ENCODE measurements at regions not wholly inside any gene's neighbourhood (a gene's known extent, or its start where the extent isn't known, plus 50 kb on each side); places are given as distances from the start of the nearest gene placed in this dataset.

DNA sequence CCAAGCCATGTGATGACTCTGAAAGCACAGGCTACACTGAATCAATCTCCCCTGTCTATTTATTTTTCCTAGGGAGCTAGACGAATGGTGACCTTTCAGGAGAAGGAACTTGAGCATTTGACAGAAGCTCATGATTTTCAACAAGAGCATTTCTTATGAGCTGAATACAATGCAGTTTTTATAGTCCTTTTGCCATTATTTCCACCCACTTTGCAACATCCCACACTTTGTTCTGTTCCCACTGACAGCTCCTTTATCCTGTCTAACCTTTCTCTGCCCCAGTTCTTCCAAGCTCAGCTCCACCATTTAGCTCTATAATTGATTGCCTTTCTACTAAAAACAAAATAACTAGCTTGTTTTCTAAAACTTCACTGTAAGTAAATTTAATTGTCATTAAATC, 91.9 kb upstream of the PRSS1 start:
- DNase-seq = no peak
- TF ChIP-seq POLR2A (IDR thresholded peaks at IDR 0.05) = no peak
- TF ChIP-seq, protein P1, sequence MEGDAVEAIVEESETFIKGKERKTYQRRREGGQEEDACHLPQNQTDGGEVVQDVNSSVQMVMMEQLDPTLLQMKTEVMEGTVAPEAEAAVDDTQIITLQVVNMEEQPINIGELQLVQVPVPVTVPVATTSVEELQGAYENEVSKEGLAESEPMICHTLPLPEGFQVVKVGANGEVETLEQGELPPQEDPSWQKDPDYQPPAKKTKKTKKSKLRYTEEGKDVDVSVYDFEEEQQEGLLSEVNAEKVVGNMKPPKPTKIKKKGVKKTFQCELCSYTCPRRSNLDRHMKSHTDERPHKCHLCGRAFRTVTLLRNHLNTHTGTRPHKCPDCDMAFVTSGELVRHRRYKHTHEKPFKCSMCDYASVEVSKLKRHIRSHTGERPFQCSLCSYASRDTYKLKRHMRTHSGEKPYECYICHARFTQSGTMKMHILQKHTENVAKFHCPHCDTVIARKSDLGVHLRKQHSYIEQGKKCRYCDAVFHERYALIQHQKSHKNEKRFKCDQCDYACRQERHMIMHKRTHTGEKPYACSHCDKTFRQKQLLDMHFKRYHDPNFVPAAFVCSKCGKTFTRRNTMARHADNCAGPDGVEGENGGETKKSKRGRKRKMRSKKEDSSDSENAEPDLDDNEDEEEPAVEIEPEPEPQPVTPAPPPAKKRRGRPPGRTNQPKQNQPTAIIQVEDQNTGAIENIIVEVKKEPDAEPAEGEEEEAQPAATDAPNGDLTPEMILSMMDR (IDR thresholded peaks at IDR 0.05) = no peak
- H3K4me3 ChIP-seq = no peak overlapping the region
- intact Hi-C loops (cut with DNase I) = no loop called here
- H3K4me1 ChIP-seq (replicated peaks in 1 of 2) = no peaks in the 10 kb centered on the region
- 23 to 41% (median 27%) methylated on average over 1 of the region's 1 CpG for WGBS, 4 donors
- no peaks in the 10 kb centered on the region for H3K36me3 ChIP-seq (replicated peaks in 1 of 2)
- no peaks in the 10 kb centered on the region for H3K9me3 ChIP-seq (replicated peaks in 1 of 3)
- no peaks in the 10 kb centered on the region for H3K27me3 ChIP-seq
- no peak overlapping the region for H3K27ac ChIP-seq

DNA sequence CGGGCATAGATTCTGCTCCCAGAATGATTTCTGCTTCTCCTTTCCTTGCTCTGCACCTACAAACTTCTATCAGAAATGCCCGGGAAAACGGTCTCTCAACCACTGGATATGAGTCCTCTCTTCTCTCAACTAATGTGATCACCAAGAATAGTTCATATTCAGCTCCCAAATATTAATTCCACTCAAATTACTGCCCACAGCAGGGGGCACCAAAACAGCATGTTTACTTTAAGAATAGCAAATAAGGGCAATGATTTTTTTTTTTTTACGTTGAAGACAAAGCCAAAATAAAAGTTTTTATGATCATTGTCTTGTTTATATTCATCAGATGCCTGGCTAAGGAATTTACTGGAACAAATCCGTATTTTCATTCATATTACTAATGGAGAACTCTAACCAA, 94.9 kb upstream of the PRSS1 start:
- Histone ChIP-seq H3K4me3 (no peak overlapping the region), H3K9me3 (replicated peaks in 1 of 3) (no peaks in the 10 kb centered on the region), H3K36me3 (replicated peaks in 1 of 2) (no peaks in the 10 kb centered on the region), H3K27me3 (no peaks in the 10 kb centered on the region), H3K4me1 (replicated peaks in 1 of 2) (no peaks in the 10 kb centered on the region), H3K27ac (no peak overlapping the region)
- TF ChIP-seq, protein P1 (IDR thresholded peaks at IDR 0.05) = no peak
- no peak for TF ChIP-seq POLR2A (IDR thresholded peaks at IDR 0.05)
- WGBS, 4 donors = 71 to 84% (median 76%) methylated on average over 2 to 5 of the region's 5 CpGs
- DNase-seq = no peak
- intact Hi-C loops (cut with DNase I) = no loop called here

DNA sequence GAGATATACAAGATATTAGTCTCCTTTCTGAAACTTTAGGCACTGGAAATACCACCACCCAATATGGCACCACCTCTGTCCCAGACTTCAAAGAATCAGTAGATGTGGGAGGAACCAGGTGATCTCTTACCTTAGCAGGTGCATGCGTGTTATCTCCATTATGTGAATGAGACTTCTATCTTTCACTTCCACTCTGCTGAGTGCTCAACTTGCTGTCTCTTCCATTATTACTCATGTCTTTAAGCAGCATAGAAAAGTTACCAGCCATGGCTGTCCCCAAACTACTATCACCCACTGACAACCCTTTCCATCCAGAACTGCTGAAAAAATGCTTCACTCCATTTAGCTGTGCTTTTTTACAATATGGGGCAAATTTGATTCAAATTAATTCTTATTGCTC, 101.5 kb upstream of the PRSS1 start:
- Histone ChIP-seq H3K9me3 (replicated peaks in 1 of 3) (no peaks in the 10 kb centered on the region), H3K36me3 (replicated peaks in 1 of 2) (no peaks in the 10 kb centered on the region), H3K4me3 (no peak overlapping the region), H3K27me3 (peaks cover 6% of the 10 kb centered on the region), H3K27ac (no peak overlapping the region), H3K4me1 (replicated peaks in 1 of 2) (no peaks in the 10 kb centered on the region)
- no peak for DNase-seq
- 71 to 100% (median 88%) methylated on average over 1 of the region's 1 CpG for WGBS, 4 donors
- intact Hi-C loops (cut with DNase I) = no loop called here
- TF ChIP-seq POLR2A (IDR thresholded peaks at IDR 0.05) = no peak
- TF ChIP-seq, protein P1 (IDR thresholded peaks at IDR 0.05) = no peak

DNA sequence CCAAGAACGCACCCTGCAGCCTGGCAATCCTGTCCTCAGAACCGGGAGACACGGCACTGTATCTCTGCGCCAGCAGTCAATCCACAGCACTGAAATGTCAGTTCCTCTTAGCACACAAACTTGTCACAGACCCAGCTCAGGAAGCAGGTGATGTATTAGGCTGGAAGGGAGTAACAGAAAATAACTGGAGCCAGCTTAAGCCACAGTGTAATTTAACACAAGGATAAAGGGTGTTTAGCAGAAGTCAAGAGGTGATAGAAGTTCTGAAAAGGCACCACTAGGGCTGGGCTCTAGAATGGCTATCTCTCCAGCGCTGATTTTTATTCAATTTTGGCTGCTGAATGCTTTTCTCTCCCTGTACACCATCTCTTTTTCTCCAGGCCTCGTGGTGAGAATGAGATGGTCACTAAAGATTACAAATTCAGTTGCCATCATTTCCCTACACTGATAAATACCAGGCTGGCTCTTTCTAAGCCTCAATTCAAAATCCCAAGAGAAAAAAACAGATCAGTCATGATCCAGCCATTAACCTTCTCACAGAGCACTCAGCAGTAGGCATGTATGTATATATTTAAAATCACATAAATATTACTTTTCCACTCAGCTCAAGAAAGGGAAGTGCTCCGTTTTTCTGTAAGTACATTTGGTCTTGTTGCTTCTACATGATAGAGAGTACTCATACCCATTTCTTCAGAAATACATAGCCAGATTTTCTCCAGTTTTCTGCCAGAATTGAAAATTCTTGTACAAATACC, 102.7 kb upstream of the PRSS1 start:
- WGBS, 4 donors = 37 to 49% (median 46%) methylated on average over 6 to 7 of the region's 7 CpGs
- TF ChIP-seq, protein P1 (IDR thresholded peaks at IDR 0.05) = no peak
- TF ChIP-seq POLR2A (IDR thresholded peaks at IDR 0.05) = no peak
- intact Hi-C loops (cut with DNase I) = no loop called here

More for the DNA sequence above, 102.7 kb upstream of the PRSS1 start:
- Histone ChIP-seq H3K4me3 (no peak overlapping the region), H3K9me3 (replicated peaks in 1 of 3) (no peaks in the 10 kb centered on the region), H3K36me3 (replicated peaks in 1 of 2) (no peaks in the 10 kb centered on the region), H3K4me1 (replicated peaks in 1 of 2) (no peaks in the 10 kb centered on the region), H3K27ac (peak overlapping the region in 1 of 5 donors; percentile 31), H3K27me3 (peaks cover 6% of the 10 kb centered on the region)
- DNase-seq = peak in 1 of 7 donors; percentile 61
